Thoracic aorta (tissue), 2 donors: ENCODE measurements at regions not wholly inside any gene's neighbourhood (a gene's known extent, or its start where the extent isn't known, plus 50 kb on each side); places are given as distances from the start of the nearest gene placed in this dataset.

Experiments
- ATAC-seq: fragments of 150-250 bp; one replicate; pipeline ENCODE4 v1.8.0; 2017; ENCODE audit warnings: low read depth; ENCODE audit not compliant: insufficient number of reproducible peaks, low FRiP score
- DNase-seq: peaks from one replicate; pipeline ENCODE4 v3.0.0-alpha.2; 2020; ENCODE audit warnings: low spot score
- H3K27ac ChIP-seq, 2 donors: fragments of 200-600 bp; sonication (generic); 1 replicate in 1 of 2; 2 replicates in 1 of 2; pipeline ENCODE4 v1.5.1; 2016; ENCODE audit warnings: mild to moderate bottlenecking in 2 of 2, moderate library complexity in 2 of 2
- H3K27me3 ChIP-seq: fragments of 200-600 bp; sonication (generic); replicated peaks from 2 replicates; pipeline ENCODE4 v1.6.0; 2016; ENCODE audit warnings: mild to moderate bottlenecking; ENCODE audit not compliant: insufficient read depth
- H3K36me3 ChIP-seq: fragments of 200-600 bp; sonication (generic); one replicate; pipeline ENCODE4 v1.5.1; 2016
- H3K4me1 ChIP-seq, 2 donors: fragments of 200-600 bp; sonication (generic); 1 replicate in 1 of 2; 2 replicates in 1 of 2; pipeline versions ENCODE4 v1.5.1 to v1.6.0; 2016; ENCODE audit warnings: low read depth in 2 of 2, mild to moderate bottlenecking in 1 of 2; ENCODE audit not compliant: control insufficient read depth in 1 of 2
- H3K4me3 ChIP-seq: fragments of 200-600 bp; sonication (generic); 2 replicates; pipeline ENCODE4 v1.5.1; 2016; ENCODE audit warnings: mild to moderate bottlenecking
- H3K9me3 ChIP-seq: fragments of 200-600 bp; sonication (generic); 2 replicates; pipeline ENCODE4 v1.5.1; 2016
- CTCF ChIP-seq: fragments of 200-600 bp; sonication (generic); IDR thresholded peaks from one replicate; pipeline ENCODE4 v1.5.1; 2019; ENCODE audit warnings: antibody characterized with exemption

- TF ChIP-seq CTCF: no peak
- no peak for DNase-seq
- Histone ChIP-seq H3K4me3 (no peak overlapping the region), H3K4me1 (no peaks in the 10 kb centered on the region), H3K9me3 (no peaks in the 10 kb centered on the region), H3K27ac (no peak overlapping the region), H3K27me3 (no peaks in the 10 kb centered on the region), H3K36me3 (no peaks in the 10 kb centered on the region)
- ATAC-seq: no peak
Observed at GRCh38 chr7:124208642-124209041, 175.8 kb upstream of the TMEM229A start.

GRCh38 chr7:124208173-124208572, 175.3 kb upstream of the TMEM229A start:
- Histone ChIP-seq H3K27ac (no peak overlapping the region), H3K4me3 (no peak overlapping the region), H3K27me3 (no peaks in the 10 kb centered on the region), H3K36me3 (no peaks in the 10 kb centered on the region), H3K4me1 (no peaks in the 10 kb centered on the region), H3K9me3 (no peaks in the 10 kb centered on the region)
- ATAC-seq: no peak
- no peak for TF ChIP-seq CTCF
- no peak for DNase-seq

- H3K4me3 ChIP-seq: no peak overlapping the region
Observed at GRCh38 chr7:124205526-124205925, 172.7 kb upstream of the TMEM229A start.

DNA sequence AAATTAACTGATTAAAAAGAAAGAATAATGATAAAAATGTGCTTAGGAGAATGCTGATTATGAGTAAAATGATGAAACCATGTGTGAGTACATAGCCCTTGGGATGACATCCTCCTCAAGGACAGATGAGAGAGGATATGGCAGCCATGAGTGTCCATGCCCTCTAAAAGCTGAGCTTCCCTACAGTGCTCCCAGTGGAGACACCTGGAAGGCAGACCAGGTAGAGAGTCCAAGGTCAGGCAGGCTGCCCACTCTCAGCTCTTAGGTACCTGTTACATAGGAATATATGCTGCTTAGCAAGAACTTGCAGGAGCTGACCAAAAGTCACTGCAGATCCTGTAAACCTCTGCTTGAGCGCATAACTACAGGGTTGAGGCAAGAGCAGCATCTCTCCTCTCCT, 169.7 kb upstream of the TMEM229A start:
- Histone ChIP-seq H3K4me1 (no peaks in the 10 kb centered on the region), H3K4me3 (no peak overlapping the region), H3K27me3 (no peaks in the 10 kb centered on the region), H3K27ac (no peak overlapping the region), H3K9me3 (no peaks in the 10 kb centered on the region), H3K36me3 (no peaks in the 10 kb centered on the region)
- ATAC-seq (no peak), DNase-seq (no peak)
- TF ChIP-seq CTCF: no peak

More at GRCh38 chr7:124205526-124205925, 172.7 kb upstream of the TMEM229A start:
- TF ChIP-seq CTCF: no peak
- H3K27ac ChIP-seq: no peak overlapping the region
- H3K9me3 ChIP-seq: no peaks in the 10 kb centered on the region
- H3K36me3 ChIP-seq: no peaks in the 10 kb centered on the region
- DNase-seq (no peak), ATAC-seq (no peak)
- H3K27me3 ChIP-seq: no peaks in the 10 kb centered on the region
- H3K4me1 ChIP-seq: no peaks in the 10 kb centered on the region

GRCh38 chr7:124201768-124202349, 169.0 kb upstream of the TMEM229A start:
- DNase-seq (no peak), ATAC-seq (no peak)
- Histone ChIP-seq H3K4me3 (no peak overlapping the region), H3K27ac (no peak overlapping the region), H3K9me3 (no peaks in the 10 kb centered on the region), H3K36me3 (no peaks in the 10 kb centered on the region), H3K27me3 (no peaks in the 10 kb centered on the region), H3K4me1 (no peaks in the 10 kb centered on the region)
- TF ChIP-seq CTCF: no peak
